Activated naive CD4-positive, alpha-beta T cell treated with anti-CD3 and anti-CD28 coated beads, Interleukin-2, amount 50 U/mL, for 24 hours (primary cell): ENCODE measurements at regions not wholly inside any gene's neighbourhood (a gene's known extent, or its start where the extent isn't known, plus 50 kb on each side); places are given as distances from the start of the nearest gene placed in this dataset.
A peak's percentile ranks its signal among the peaks of the same experiment; 100 is the strongest.
"Not testable (repeated sequence)": the region's sequence is repeated elsewhere in the genome, so short reads cannot be mapped to it uniquely, and the experiment has no call there.

Experiments used
- H3K27ac Mint-ChIP-seq: one replicate; pipeline ENCODE4 v1.8.0; 2021; ENCODE audit warnings: mild to moderate bottlenecking, mixed read lengths
- H3K27me3 Mint-ChIP-seq: one replicate; pipeline ENCODE4 v1.8.0; 2021; ENCODE audit warnings: mixed read lengths
- H3K36me3 Mint-ChIP-seq: one replicate; pipeline ENCODE4 v1.8.0; 2021; ENCODE audit warnings: mixed read lengths
- H3K4me1 Mint-ChIP-seq: one replicate; pipeline ENCODE4 v1.8.0; 2021; ENCODE audit warnings: mixed read lengths
- H3K4me3 Mint-ChIP-seq: one replicate; pipeline ENCODE4 v1.8.0; 2021; ENCODE audit warnings: mild to moderate bottlenecking, mixed read lengths
- H3K9me3 Mint-ChIP-seq: one replicate; pipeline ENCODE4 v1.8.0; 2021; ENCODE audit warnings: mixed read lengths

DNA sequence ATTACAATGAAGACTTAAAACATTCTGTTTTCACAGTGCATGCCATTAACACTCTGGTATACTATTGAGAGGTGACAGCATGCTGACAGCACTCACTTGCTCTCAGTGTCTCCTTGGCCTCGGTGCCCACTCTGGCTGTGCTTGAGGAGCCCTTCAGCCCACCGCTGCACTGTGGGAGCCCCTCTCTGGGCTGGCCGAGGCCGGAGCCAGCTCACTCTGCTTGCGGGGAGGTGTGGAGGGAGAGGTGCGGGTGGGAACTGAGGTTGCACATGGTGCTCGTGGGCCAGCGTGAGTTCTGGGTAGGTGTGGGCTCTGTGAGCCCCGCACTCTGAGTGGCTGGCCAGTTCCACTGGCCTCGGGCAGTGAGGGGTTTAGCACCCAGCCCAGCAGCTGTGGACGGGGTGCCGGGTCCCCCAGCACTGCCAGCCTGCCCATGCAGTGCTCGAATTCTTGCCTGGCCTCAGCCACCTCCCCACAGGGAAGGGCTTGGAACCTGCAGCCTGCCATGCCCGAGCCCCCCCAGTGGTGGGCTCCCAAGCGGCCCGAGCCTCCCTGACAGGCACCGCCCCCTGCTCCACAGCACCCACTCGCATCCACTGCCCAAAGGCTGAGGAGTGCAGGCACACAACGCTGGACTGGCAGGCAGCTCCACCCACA lies 135.3 kb upstream of the AR start:
- no peaks in the 10 kb centered on the region for H3K4me1 Mint-ChIP-seq
- no peaks in the 10 kb centered on the region for H3K27me3 Mint-ChIP-seq
- H3K9me3 Mint-ChIP-seq: no peaks in the 10 kb centered on the region
- no peaks in the 10 kb centered on the region for H3K36me3 Mint-ChIP-seq
- H3K27ac Mint-ChIP-seq: no peak overlapping the region
- no peak overlapping the region for H3K4me3 Mint-ChIP-seq

DNA sequence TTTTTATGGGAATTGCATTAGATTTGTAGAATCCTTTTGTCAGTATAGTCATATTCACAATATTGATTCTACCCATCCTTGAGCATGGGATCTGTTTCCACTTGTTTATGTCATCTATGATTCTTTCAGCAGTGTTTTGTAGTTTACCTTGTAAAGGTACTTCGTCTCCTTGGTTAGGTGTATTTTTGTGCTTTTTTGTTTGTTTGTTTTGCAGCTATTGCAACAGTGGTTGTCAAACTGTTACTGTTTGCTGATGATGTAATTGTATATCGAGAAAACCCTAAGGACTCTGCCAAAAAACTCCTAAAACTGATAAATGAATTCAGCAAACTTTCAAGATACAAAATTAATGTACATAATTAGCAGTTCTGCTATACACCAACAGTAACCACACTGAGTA lies 127.9 kb upstream of the AR start:
- no peaks in the 10 kb centered on the region for H3K4me1 Mint-ChIP-seq
- no peak overlapping the region for H3K4me3 Mint-ChIP-seq
- H3K36me3 Mint-ChIP-seq: no peaks in the 10 kb centered on the region
- H3K27ac Mint-ChIP-seq: no peak overlapping the region
- H3K9me3 Mint-ChIP-seq: no peaks in the 10 kb centered on the region
- no peaks in the 10 kb centered on the region for H3K27me3 Mint-ChIP-seq

DNA sequence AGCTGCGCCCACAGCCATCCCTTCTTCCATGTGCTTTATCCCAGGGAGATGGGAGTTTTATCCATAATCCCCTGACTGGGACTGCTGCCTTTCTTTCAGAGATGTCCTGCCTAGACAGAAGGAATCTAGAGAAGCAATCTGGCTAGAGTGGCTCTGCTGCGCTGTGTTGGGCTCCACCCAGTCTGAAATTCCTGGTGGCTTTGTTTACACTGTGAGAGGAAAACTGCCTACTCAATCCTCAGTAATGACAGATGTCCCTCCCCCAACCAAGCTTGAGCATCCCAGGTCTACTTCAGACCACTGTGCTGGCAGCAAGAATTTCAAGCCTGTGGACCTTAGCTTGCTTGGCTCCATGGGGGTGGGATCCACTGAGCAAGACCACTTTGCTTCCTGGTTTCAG lies 116.9 kb upstream of the AR start:
- no peaks in the 10 kb centered on the region for H3K27me3 Mint-ChIP-seq
- peaks cover 9% of the 10 kb centered on the region for H3K9me3 Mint-ChIP-seq
- no peak overlapping the region for H3K4me3 Mint-ChIP-seq
- no peaks in the 10 kb centered on the region for H3K36me3 Mint-ChIP-seq
- H3K27ac Mint-ChIP-seq: no peak overlapping the region
- H3K4me1 Mint-ChIP-seq: no peaks in the 10 kb centered on the region

DNA sequence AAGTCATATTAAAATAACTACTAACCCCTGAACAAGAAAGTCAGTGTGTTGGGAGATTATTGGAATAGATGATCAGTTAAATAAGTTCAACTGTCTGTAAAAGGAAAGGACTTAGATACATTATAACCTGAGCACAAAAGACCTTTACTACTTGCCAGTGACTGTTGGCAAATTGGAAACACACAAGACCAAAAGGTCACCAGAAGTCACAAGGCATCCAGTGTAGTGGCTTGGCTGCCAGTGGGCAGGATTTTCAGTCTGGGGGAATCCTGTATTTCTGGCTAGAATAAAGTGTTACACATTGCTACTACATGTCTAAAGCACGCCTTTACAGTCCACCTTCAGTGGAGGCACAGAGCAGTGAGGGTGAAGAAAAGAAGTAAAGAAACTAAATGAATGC lies 108.3 kb upstream of the AR start:
- no peak overlapping the region for H3K27ac Mint-ChIP-seq
- H3K4me3 Mint-ChIP-seq: no peak overlapping the region
- H3K4me1 Mint-ChIP-seq: no peaks in the 10 kb centered on the region
- no peaks in the 10 kb centered on the region for H3K9me3 Mint-ChIP-seq
- no peaks in the 10 kb centered on the region for H3K36me3 Mint-ChIP-seq
- no peaks in the 10 kb centered on the region for H3K27me3 Mint-ChIP-seq

DNA sequence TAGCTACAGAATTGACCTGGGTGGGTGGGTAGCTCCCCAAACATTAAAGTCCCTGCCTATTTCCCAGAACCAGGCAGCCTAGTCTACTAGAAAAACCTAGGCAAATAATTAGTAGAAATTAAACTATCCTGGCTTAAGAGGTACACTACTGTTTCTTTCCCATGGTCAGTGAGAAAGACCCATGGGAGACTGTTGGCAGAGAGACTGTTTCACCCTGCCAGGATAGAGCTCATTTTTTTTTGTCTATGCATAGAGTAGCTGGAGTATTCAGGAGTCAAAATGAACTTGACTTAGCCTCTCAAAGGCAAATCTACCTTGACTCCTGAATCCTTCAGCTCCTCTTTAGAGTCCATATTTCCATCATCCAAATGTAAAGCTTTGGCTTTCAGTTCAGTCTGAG lies 107.0 kb upstream of the AR start:
- H3K27me3 Mint-ChIP-seq: no peaks in the 10 kb centered on the region
- no peaks in the 10 kb centered on the region for H3K36me3 Mint-ChIP-seq
- no peaks in the 10 kb centered on the region for H3K9me3 Mint-ChIP-seq
- H3K27ac Mint-ChIP-seq: no peak overlapping the region
- no peak overlapping the region for H3K4me3 Mint-ChIP-seq
- no peaks in the 10 kb centered on the region for H3K4me1 Mint-ChIP-seq

GRCh38 chrX:67437821-67438220 lies 106.0 kb upstream of the AR start:
- Mint-ChIP-seq H3K9me3 (no peaks in the 10 kb centered on the region), H3K36me3 (no peaks in the 10 kb centered on the region), H3K4me1 (no peaks in the 10 kb centered on the region), H3K27me3 (no peaks in the 10 kb centered on the region), H3K27ac (peak overlapping the region; percentile 11), H3K4me3 (no peak overlapping the region)

GRCh38 chrX:67475259-67475658 lies 68.6 kb upstream of the AR start:
- not testable (repeated sequence) for H3K4me3 Mint-ChIP-seq, H3K27me3 Mint-ChIP-seq, H3K4me1 Mint-ChIP-seq, H3K9me3 Mint-ChIP-seq, H3K27ac Mint-ChIP-seq, H3K36me3 Mint-ChIP-seq

DNA sequence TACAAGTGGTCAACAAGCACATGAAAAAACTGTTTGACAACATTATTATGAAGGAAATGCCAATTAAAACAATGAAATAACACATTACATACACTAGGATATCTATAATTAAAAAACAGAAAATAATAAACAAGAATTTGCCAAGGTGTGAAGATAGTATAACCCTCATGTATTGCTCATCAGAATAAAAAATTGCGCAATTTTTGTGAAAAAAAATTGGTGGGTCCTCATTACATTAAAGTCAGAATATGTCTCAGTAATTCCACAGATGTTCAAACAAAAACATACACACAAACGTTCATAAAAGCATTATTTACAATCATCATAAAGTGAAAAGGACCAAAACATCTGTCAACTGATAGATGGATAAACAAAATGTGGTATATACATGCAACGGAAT lies 63.0 kb upstream of the AR start:
- H3K27me3 Mint-ChIP-seq: no peaks in the 10 kb centered on the region
- no peaks in the 10 kb centered on the region for H3K9me3 Mint-ChIP-seq
- no peaks in the 10 kb centered on the region for H3K36me3 Mint-ChIP-seq
- no peak overlapping the region for H3K27ac Mint-ChIP-seq
- no peaks in the 10 kb centered on the region for H3K4me1 Mint-ChIP-seq
- no peak overlapping the region for H3K4me3 Mint-ChIP-seq
